ENCODE measurements at regions not wholly inside any gene's neighbourhood (a gene's known extent, or its start where the extent isn't known, plus 50 kb on each side); places are given as distances from the start of the nearest gene placed in this dataset.

GRCh38 chr7:130897515-130898419 is 163.8 kb upstream of the KLF14 start:
- no peak for DNase-seq (ENCODE audit: low read depth)

DNA sequence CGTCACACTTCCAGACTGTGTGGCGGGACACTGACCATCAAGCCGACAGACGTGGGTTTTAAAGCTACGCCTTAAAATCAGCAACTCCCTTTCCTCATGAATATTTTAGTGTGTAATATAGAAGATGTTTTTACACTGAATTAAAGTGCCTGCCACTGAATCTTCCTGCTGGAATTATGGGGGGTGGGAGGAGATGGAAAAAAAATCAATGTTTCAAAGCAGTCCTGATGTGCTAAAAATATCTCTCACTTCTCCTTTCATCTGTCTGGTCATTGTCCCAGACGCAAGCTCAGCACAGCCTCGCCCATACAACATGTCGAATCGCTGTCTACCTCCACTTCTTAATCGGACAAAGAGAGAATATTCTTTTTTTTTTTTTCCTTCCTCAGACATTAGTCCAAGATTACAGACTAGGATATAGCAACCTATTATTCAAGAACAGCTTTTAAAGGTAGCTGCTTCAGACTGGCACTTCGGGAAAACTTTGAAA is 165.1 kb upstream of the KLF14 start:
- DNase-seq (ENCODE audit: low read depth) = no peak

DNA sequence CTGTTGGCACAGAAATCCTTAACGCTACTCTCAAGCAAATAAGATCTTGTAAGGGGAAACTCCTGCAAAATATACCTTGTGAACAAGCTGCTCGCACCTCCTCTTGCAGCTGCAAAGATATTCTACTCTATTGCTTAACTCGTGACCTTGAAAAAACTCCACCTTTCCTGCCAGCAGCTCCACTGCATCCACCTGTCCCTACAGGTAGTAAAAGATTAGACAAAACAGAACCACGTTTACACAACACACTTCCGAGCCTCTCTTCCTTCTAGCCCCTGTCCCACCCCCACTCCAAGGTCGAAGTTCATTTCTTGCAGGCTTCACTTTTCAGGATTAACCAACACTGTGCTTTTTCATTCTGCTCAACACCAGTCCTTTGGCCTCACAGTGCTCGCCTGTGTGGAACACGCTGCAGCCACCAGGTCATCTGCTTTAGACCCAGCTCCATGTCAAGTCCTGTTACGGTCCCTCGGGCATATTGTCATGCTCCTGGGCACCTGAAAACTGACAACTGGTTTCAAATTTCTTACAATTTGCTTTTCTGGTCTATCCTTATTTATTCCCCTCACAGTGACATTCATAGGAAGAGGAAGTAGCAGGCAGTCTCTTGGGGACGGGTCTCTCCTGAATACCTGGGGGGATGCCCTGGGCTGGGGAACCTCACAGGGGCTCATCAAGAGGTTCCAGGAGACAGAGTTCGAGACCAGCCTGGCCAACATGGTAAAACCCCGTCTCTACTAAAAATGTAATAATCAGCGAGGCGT is 165.8 kb upstream of the KLF14 start:
- DNase-seq (ENCODE audit: low read depth) = no peak

DNA sequence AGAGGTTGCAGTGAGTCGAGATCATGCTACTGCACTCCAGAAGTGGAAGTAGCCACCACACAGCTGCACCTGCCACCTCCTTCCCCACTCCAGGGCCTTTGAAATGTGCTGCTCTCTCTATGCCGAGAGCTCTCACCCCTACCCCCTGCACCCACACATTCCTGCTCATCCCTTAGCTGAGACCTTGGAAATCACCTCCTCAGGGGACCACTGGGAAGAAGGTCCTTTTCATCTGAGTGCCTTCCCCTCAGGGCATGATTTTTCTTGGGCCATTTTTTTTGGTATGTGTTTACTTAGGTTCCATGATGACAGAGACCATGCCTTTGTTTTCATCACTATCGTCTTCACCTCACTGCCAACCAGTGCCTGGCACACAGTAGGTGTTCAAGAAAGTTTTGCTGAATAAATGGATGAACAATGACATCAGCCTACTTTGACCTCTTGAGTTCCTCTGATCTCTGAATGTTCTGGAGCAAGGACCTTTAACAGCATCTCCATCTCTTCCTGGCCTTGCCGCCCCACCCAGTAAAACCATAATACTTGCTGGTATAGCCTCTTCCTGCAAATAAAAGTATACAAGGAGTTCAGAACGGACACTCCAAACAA is 166.6 kb upstream of the KLF14 start:
- DNase-seq (ENCODE audit: low read depth) = no peak

GRCh38 chr7:130901209-130901783 is 167.3 kb upstream of the KLF14 start:
- no peak for DNase-seq (ENCODE audit: low read depth)

GRCh38 chr7:130902755-130903357 is 168.8 kb upstream of the KLF14 start:
- no peak for DNase-seq (ENCODE audit: low read depth)

GRCh38 chr7:130903358-130903974 is 169.5 kb upstream of the KLF14 start:
- DNase-seq (ENCODE audit: low read depth) = no peak

- DNase-seq (ENCODE audit: low read depth) = no peak
Measured at GRCh38 chr7:130904031-130904757, 170.2 kb upstream of the KLF14 start.

DNA sequence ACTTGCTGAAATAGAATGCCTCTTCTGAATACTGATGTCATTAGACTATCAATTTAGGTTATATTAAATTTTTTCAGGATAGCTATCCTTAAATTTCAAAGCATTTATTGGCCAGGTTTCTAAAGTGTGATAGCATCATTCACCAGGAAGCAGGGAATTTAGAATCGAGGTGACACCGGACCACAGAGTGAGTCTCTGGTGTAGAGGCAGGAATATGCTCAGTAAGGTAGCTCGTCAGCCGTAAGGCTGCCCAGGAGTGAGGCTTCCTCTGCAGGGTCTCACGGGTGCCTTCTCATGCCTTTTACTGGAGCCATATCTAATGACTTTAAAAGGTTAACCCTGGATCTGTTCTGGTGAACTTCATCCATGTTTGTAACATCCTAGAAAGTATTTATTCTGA is 170.8 kb upstream of the KLF14 start:
- DNase-seq (ENCODE audit: low read depth) = no peak

DNA sequence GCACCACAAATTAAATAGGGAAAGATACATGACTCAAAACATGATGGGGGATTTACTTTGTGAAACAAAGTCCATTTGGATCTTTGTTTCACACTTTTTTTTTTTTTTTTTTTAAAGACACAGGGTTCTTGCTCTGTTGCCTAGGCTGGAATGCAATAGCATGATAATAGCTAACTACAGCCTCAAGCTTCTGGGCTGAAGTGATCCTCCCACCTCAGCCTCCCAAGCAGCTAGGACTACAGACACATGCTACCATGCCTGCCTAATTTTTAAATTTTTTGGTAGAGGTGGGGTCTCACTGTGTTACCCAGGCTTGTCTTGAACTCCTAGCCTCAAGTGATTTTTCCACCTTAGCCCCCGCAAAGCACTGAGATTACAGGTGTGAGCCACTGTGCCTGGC is 172.6 kb upstream of the KLF14 start:
- DNase-seq (ENCODE audit: low read depth) = no peak

GRCh38 chr7:130907439-130907838 is 173.4 kb upstream of the KLF14 start:
- no peak for DNase-seq (ENCODE audit: low read depth)

GRCh38 chr7:130908345-130909160 is 174.5 kb upstream of the KLF14 start:
- no peak for DNase-seq (ENCODE audit: low read depth)

GRCh38 chr7:130909161-130909836 is 175.3 kb upstream of the KLF14 start:
- no peak for DNase-seq (ENCODE audit: low read depth)

DNA sequence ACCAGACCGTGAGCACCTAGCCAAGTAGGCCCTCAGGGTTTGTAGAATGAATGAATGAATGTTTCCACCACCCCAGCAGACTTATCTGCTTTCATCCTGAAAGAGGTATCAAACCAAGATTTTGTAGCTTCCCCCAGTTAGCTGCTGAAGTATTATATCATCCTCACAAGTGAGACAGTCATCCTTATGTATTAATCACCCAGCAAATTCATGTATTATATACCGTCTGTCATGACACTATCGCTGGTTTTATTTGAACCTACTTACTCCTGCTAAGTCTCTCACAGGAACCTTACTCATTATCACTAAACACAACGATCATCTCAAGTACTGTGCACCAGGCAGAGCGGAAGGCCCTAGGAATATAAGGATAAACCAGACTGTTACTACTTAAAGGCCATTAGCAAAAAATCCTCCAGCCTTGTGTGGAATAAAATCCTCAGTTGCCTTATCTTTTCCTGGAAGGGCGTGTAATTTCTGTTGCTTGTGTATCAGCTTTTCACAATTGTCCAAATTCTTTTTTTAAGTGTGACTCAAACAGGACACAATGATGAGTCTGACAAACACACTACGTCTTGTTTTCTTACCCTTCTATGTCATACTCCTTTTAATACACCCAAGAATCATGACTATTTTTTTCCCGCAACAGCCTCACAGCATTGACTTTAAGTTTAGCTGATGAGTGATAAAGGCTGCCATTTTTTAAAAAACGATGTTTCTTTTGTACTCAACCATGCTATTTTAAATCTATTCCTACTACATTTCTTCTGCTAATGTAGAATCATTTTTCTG is 176.1 kb upstream of the KLF14 start:
- no peak for DNase-seq (ENCODE audit: low read depth)

- no peak for DNase-seq (ENCODE audit: low read depth)
Measured at GRCh38 chr7:130910949-130911944, 177.2 kb upstream of the KLF14 start.

DNA sequence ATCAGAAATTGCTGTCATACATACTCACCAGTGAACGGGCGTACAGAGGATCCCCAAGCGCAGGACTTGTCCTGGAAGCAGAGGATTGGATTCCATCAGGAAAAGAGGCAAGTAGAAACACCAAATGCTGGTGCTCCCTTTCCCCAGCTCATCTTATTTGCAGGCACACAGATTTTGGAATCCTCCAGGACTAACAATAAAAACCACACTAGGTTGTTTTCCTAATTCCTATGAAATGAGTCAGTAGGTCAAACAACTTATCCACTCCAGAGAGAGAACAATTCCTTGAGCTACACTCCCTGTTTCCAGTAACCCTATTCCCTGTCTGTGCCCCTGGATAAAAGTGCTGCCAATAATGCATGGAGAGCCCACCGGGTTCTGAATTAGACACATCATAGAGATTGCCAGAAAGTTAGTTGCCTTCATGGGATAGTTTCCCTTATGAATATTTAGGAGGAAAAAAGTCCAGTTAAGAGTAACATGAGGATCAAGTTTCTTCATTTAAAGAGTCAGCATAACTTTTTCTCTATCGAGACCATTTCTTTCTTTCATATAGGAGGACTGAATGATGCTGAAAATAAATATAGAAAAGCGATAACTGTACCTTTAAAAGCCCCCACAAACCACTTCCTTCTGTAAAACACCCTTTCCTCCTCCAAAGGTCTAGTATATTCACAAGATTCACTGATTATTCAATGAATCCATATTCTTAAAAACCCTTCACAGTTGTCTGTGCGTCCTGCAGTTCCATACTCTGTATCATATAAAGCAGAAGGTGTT is 178.3 kb upstream of the KLF14 start:
- DNase-seq (ENCODE audit: low read depth) = no peak

Measured in stimulated activated CD8-positive, alpha-beta memory T cell treated with anti-CD3 and anti-CD28 coated beads, Interleukin-7, amount 100 ng/mL, for 24 hours (primary cell).